GM12891 (cell line): ENCODE measurements at regions not wholly inside any gene's neighbourhood (a gene's known extent, or its start where the extent isn't known, plus 50 kb on each side); places are given as distances from the start of the nearest gene placed in this dataset.

Source experiments
- PAX5 ChIP-seq: IDR thresholded peaks from 2 replicates; pipeline ENCODE4 v1.6.1; 2011; ENCODE audit warnings: low read length, moderate library complexity, mild to moderate bottlenecking; ENCODE audit not compliant: insufficient read depth, severe bottlenecking
- POLR2A ChIP-seq: IDR thresholded peaks from 2 replicates; pipeline ENCODE4 v1.6.1; 2011; ENCODE audit warnings: low read depth, low read length, control low read depth
- POLR2AphosphoS5 ChIP-seq: IDR thresholded peaks from 2 replicates; pipeline ENCODE4 v1.6.1; 2011; ENCODE audit warnings: low read depth, low read length, control low read depth
- POU2F2 ChIP-seq: IDR thresholded peaks from 2 replicates; pipeline ENCODE4 v1.6.1; 2011; ENCODE audit warnings: low read depth, mild to moderate bottlenecking, control low read depth, low read length, moderate library complexity
- SPI1 ChIP-seq: IDR thresholded peaks from 2 replicates; pipeline ENCODE4 v1.6.1; 2011; ENCODE audit warnings: low read depth, low read length, control low read depth
- TAF1 ChIP-seq: IDR thresholded peaks from 2 replicates; pipeline ENCODE4 v1.6.1; 2011; ENCODE audit warnings: low read depth, low read length, control low read depth

DNA sequence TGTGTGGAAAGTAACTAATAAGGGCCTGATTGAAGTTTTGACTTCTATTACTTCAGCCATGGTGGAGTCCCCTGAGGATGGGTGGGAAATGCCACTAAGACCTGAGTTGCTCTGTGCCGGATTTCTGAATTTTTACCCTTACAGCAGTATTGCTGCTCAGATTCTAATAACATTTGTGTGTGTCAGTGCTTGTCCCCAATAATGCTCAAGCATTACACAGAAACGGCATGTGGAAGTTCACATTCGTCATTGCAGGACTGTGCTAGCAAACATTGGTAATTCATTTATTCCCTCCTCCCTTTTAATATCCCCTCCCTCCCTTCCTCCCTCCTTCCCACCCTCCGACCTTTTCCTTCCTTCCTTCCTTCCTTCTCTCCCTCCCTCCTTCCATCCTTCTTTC, 484.5 kb upstream of the ONECUT1 start:
- TF ChIP-seq POLR2A (no peak), POLR2AphosphoS5 (no peak), TAF1 (no peak), POU2F2 (no peak), PAX5 (no peak), SPI1 (no peak)
